Left lobe of liver (tissue), 2 donors: ENCODE measurements at regions not wholly inside any gene's neighbourhood (a gene's known extent, or its start where the extent isn't known, plus 50 kb on each side); places are given as distances from the start of the nearest gene placed in this dataset.

Experiments
- ATAC-seq: fragments of 200-7000 bp; cut with Tn5 transposase; one replicate; pipeline ENCODE4 v1.9.1; 2020; ENCODE audit warnings: mild to moderate bottlenecking, moderate library complexity
- DNase-seq: peaks from one replicate; pipeline ENCODE4 v3.0.0-alpha.2; 2020; ENCODE audit warnings: low spot score
- donor health status: DM: no; HTN: no; CAD: no; lungs with moderate emphysema.
- donor health status: DM: no; HTN: yes; CAD: no.

- no peak for ATAC-seq
- no peak for DNase-seq
Observed at GRCh38 chr15:77557564-77557963, 75.1 kb downstream of the LINGO1 start.

GRCh38 chr15:77557144-77557543 is 75.6 kb downstream of the LINGO1 start:
- ATAC-seq: no peak
- no peak for DNase-seq

- no peak for DNase-seq
- no peak for ATAC-seq
Observed at GRCh38 chr15:77556622-77557021, 76.1 kb downstream of the LINGO1 start.

- DNase-seq: no peak
- no peak for ATAC-seq
Observed at GRCh38 chr15:77555232-77555631, 77.5 kb downstream of the LINGO1 start.

GRCh38 chr15:77554306-77555080 is 78.2 kb downstream of the LINGO1 start:
- ATAC-seq (no peak), DNase-seq (no peak)

GRCh38 chr15:77553695-77554094 is 79.0 kb downstream of the LINGO1 start:
- no peak for ATAC-seq
- no peak for DNase-seq

- ATAC-seq (no peak), DNase-seq (no peak)
Observed at GRCh38 chr15:77553257-77553656, 79.5 kb downstream of the LINGO1 start.

- DNase-seq (no peak), ATAC-seq (no peak)
Observed at GRCh38 chr15:77552066-77552465, 80.6 kb downstream of the LINGO1 start.

- no peak for ATAC-seq
- DNase-seq: no peak
Observed at GRCh38 chr15:77550301-77551251, 82.1 kb downstream of the LINGO1 start.

GRCh38 chr15:77549576-77550288 is 83.0 kb downstream of the LINGO1 start:
- DNase-seq (no peak), ATAC-seq (no peak)

- no peak for ATAC-seq
- DNase-seq: no peak
Observed at GRCh38 chr15:77548589-77549557, 83.8 kb downstream of the LINGO1 start.

GRCh38 chr15:77547801-77548588 is 84.7 kb downstream of the LINGO1 start:
- DNase-seq (no peak), ATAC-seq (no peak)

GRCh38 chr15:77546870-77547269 is 85.8 kb downstream of the LINGO1 start:
- ATAC-seq: no peak
- no peak for DNase-seq

GRCh38 chr15:77546050-77546501 is 86.6 kb downstream of the LINGO1 start:
- ATAC-seq: no peak
- DNase-seq: no peak

- DNase-seq: no peak
- ATAC-seq: no peak
Observed at GRCh38 chr15:77545058-77545457, 87.7 kb downstream of the LINGO1 start.

- no peak for ATAC-seq
- DNase-seq: no peak
Observed at GRCh38 chr15:77544162-77544561, 88.5 kb downstream of the LINGO1 start.

- peak; percentile 97 for ATAC-seq
- DNase-seq: peak; percentile 83
Observed at GRCh38 chr15:77543159-77543882, 89.4 kb downstream of the LINGO1 start.

GRCh38 chr15:77542491-77543001 is 90.2 kb downstream of the LINGO1 start:
- no peak for DNase-seq
- ATAC-seq: no peak
